Right atrium auricular region (tissue), 2 donors: ENCODE measurements at regions not wholly inside any gene's neighbourhood (a gene's known extent, or its start where the extent isn't known, plus 50 kb on each side); places are given as distances from the start of the nearest gene placed in this dataset.

Experiments
- DNase-seq: peaks from one replicate; pipeline ENCODE4 v3.0.0-alpha.2; 2019; ENCODE audit warnings: low spot score
- H3K27ac ChIP-seq, 2 donors: fragments of 200-600 bp; sonication (generic); 1 replicate in 1 of 2; 2 replicates in 1 of 2; pipeline ENCODE4 v1.5.1; 2016 to 2019
- H3K27me3 ChIP-seq, 2 donors: fragments of 200-600 bp; sonication (generic); one replicate each; pipeline versions ENCODE4 v1.5.1 to v1.6.0; 2017 to 2019
- H3K36me3 ChIP-seq: fragments of 200-600 bp; sonication (generic); one replicate; pipeline ENCODE4 v1.5.1; 2016
- H3K4me1 ChIP-seq, 2 donors: fragments of 200-600 bp; sonication (generic); one replicate each; pipeline versions ENCODE4 v1.5.1 to v1.6.0; 2017 to 2019
- H3K4me3 ChIP-seq, 2 donors: fragments of 200-600 bp; sonication (generic); 1 replicate in 1 of 2; 2 replicates in 1 of 2; pipeline ENCODE4 v1.5.1; 2017 to 2019; ENCODE audit warnings: mild to moderate bottlenecking in 1 of 2, moderate library complexity in 1 of 2
- H3K9me3 ChIP-seq, 2 donors: fragments of 200-600 bp; sonication (generic); one replicate each; pipeline ENCODE4 v1.5.1; 2019
- CTCF ChIP-seq, 2 donors: fragments of 200-600 bp; sonication (generic); IDR thresholded peaks; one replicate each; pipeline ENCODE4 v1.5.1; 2019; ENCODE audit warnings: antibody characterized with exemption in 2 of 2

GRCh38 chr3:163266731-163267130 lies 1770.1 kb downstream of the OTOL1 start:
- DNase-seq, result no peak
- H3K27ac ChIP-seq, result no peak overlapping the region
- no peaks in the 10 kb centered on the region for H3K27me3 ChIP-seq
- no peaks in the 10 kb centered on the region for H3K36me3 ChIP-seq
- no peak overlapping the region for H3K4me3 ChIP-seq
- no peaks in the 10 kb centered on the region for H3K4me1 ChIP-seq
- peaks cover 0 to under 1% of the 10 kb centered on the region in 2 donors for H3K9me3 ChIP-seq
- no peak for TF ChIP-seq CTCF (IDR thresholded peaks at IDR 0.05)

DNA sequence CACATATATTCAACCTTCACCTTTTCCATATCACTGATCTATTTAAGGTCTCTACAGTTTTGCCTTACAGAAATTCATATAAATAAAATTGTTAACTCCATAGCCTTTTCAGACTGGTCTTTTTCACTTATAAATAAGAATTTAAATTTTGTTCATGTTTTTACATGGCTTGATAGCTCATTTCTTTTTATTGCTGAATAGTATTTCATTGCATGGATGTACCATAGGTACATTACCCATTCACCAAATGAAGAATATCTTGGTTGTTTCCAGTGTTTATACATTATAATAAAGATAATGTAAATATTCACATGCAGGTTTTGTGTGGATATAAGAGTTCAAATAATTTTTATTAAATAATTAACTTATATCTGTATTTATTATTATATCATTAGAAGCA lies 1765.0 kb downstream of the OTOL1 start:
- Histone ChIP-seq H3K36me3 (no peaks in the 10 kb centered on the region), H3K9me3 (peaks cover 0 to 7% of the 10 kb centered on the region in 2 donors), H3K4me1 (no peaks in the 10 kb centered on the region), H3K27me3 (no peaks in the 10 kb centered on the region), H3K4me3 (no peak overlapping the region), H3K27ac (no peak overlapping the region)
- DNase-seq, result no peak
- TF ChIP-seq CTCF (IDR thresholded peaks at IDR 0.05), result no peak

- no peak for TF ChIP-seq CTCF (IDR thresholded peaks at IDR 0.05)
Observed at GRCh38 chr3:163261056-163261455, 1764.4 kb downstream of the OTOL1 start.

GRCh38 chr3:163218336-163218735 lies 1721.7 kb downstream of the OTOL1 start:
- no peak overlapping the region for H3K4me3 ChIP-seq
- TF ChIP-seq CTCF (IDR thresholded peaks at IDR 0.05), result no peak
- no peak overlapping the region for H3K27ac ChIP-seq
- H3K4me1 ChIP-seq, result no peaks in the 10 kb centered on the region
- no peaks in the 10 kb centered on the region for H3K27me3 ChIP-seq
- no peaks in the 10 kb centered on the region for H3K36me3 ChIP-seq
- H3K9me3 ChIP-seq, result no peaks in the 10 kb centered on the region
- DNase-seq, result no peak

More at GRCh38 chr3:163261056-163261455, 1764.4 kb downstream of the OTOL1 start:
- Histone ChIP-seq H3K9me3 (peaks cover 0 to 7% of the 10 kb centered on the region in 2 donors), H3K27ac (no peak overlapping the region), H3K4me3 (no peak overlapping the region), H3K36me3 (no peaks in the 10 kb centered on the region), H3K27me3 (no peaks in the 10 kb centered on the region), H3K4me1 (no peaks in the 10 kb centered on the region)
- no peak for DNase-seq

DNA sequence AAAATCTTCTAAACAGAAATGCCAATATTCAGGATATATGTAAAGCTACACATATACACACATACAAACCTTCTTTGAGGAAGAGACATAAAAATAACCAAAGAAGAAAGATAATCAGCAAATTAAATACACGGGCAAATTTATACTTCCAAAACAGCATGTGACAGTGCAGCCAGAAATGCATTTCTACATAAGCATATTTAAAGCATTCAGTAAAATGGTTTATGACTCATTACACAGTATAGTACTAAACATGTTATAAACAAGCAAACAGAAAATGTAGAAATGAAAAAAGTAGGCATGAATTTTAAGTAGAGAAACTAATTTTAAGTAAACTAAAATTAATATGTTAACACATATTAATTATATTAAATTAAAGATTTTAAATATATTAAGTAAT lies 1717.2 kb downstream of the OTOL1 start:
- no peak for TF ChIP-seq CTCF (IDR thresholded peaks at IDR 0.05)
- H3K27ac ChIP-seq, result no peak overlapping the region

DNA sequence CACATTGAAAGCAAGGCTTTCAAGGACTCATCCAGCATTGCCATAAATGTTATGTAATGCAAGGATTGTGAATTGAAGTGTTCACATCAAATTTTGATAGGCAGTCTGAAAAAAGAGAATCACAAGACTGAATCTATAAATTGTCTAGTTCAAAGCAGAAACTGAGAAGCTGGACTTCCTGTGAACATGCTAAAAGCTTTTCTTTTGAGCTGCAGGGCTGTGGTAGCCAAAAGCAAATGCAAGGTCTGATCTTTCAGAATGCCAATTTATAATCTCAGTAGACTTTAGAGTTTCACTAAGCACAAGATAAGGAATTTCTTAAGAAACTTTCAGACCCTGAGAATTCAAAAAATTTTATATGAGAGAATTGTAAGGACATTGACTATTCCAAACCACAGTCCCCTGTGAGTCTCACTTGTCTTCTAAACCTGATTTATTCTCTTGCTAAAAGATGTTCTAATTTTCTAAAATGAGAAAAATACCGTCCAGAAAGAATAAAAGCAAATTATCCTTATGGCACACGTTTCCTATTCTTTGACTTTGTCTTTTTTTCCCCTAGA lies 1700.3 kb downstream of the OTOL1 start:
- H3K4me1 ChIP-seq, result no peaks in the 10 kb centered on the region
- TF ChIP-seq CTCF (IDR thresholded peaks at IDR 0.05), result no peak

More for the DNA sequence above, 1717.2 kb downstream of the OTOL1 start:
- Histone ChIP-seq H3K36me3 (no peaks in the 10 kb centered on the region), H3K9me3 (peaks cover 0 to 11% of the 10 kb centered on the region in 2 donors), H3K27me3 (no peaks in the 10 kb centered on the region), H3K4me1 (no peaks in the 10 kb centered on the region), H3K4me3 (no peak overlapping the region)
- no peak for DNase-seq

More for the DNA sequence above, 1700.3 kb downstream of the OTOL1 start:
- Histone ChIP-seq H3K4me3 (no peak overlapping the region), H3K27me3 (no peaks in the 10 kb centered on the region), H3K36me3 (no peaks in the 10 kb centered on the region), H3K27ac (no peak overlapping the region), H3K9me3 (no peaks in the 10 kb centered on the region)
- no peak for DNase-seq
